ENCODE measurements at regions not wholly inside any gene's neighbourhood (a gene's known extent, or its start where the extent isn't known, plus 50 kb on each side); places are given as distances from the start of the nearest gene placed in this dataset.

DNA sequence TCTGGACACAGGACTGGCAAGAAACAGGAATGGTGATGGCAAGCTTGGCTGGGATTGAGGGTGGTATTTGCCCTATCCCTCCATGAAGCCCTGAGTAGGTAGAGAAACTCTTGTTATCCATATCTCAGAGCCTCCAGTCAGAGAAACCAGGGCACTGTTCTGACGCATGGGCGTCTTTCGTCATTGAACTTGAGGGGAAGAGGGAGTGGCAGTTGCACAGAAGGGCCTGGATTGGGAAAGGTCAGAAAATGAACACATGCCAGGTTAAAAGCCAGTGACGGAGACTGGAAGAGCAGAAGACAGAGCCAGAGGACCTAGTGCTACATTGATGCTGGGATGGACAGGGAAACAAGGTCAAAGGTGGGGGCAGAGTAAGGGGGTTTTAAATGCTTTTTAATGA lies 516.7 kb downstream of the PLPP3 start:
- H3K27ac ChIP-seq, result no peak overlapping the region
- TF ChIP-seq POLR2A (IDR thresholded peaks at IDR 0.05) (no peak), POLR2AphosphoS5 (IDR thresholded peaks at IDR 0.05) (no peak)
- TF ChIP-seq, protein P1, sequence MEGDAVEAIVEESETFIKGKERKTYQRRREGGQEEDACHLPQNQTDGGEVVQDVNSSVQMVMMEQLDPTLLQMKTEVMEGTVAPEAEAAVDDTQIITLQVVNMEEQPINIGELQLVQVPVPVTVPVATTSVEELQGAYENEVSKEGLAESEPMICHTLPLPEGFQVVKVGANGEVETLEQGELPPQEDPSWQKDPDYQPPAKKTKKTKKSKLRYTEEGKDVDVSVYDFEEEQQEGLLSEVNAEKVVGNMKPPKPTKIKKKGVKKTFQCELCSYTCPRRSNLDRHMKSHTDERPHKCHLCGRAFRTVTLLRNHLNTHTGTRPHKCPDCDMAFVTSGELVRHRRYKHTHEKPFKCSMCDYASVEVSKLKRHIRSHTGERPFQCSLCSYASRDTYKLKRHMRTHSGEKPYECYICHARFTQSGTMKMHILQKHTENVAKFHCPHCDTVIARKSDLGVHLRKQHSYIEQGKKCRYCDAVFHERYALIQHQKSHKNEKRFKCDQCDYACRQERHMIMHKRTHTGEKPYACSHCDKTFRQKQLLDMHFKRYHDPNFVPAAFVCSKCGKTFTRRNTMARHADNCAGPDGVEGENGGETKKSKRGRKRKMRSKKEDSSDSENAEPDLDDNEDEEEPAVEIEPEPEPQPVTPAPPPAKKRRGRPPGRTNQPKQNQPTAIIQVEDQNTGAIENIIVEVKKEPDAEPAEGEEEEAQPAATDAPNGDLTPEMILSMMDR (IDR thresholded peaks at IDR 0.05 in 8 of 11, conservative IDR thresholded peaks at IDR 0.05 in 3 of 11), result no peak
- no peaks in the 10 kb centered on the region for H3K4me1 ChIP-seq
- no peaks in the 10 kb centered on the region for H3K27me3 ChIP-seq (replicated peaks in 1 of 7)
- H3K9me3 ChIP-seq, result no peaks in the 10 kb centered on the region
- no peak overlapping the region for H3K4me3 ChIP-seq
- WGBS, 5 donors, result 81 to 96% (median 86%) methylated on average over 4 of the region's 4 CpGs
- DNase-seq, result no peak
- intact Hi-C loops (cut with DNase I; ENCODE audit: low total_unique reads), result no loop called here
- no peaks in the 10 kb centered on the region for H3K36me3 ChIP-seq

DNA sequence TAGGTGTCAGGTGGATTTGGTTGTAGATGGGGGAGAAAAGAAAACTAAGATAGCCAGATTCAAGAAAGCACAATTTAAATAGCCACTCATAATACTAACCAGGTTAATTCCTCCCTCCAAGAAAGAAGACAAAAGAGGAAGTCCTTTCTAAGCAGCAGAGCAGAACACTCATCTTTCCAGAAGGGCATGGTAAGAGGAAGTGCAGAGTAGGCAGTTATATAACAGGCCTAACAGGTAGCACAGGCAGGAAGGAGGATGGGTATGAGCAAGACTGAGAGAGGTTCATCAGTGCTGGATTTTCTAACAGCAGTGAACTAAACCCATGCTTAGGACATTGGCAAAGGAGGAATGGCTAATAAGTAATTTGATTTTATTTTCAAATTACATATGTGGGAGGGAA lies 517.5 kb downstream of the PLPP3 start:
- Histone ChIP-seq H3K36me3 (no peaks in the 10 kb centered on the region), H3K9me3 (no peaks in the 10 kb centered on the region), H3K27ac (no peak overlapping the region), H3K4me3 (no peak overlapping the region), H3K27me3 (replicated peaks in 1 of 7) (no peaks in the 10 kb centered on the region), H3K4me1 (no peaks in the 10 kb centered on the region)
- intact Hi-C loops (cut with DNase I; ENCODE audit: low total_unique reads), result no loop called here
- TF ChIP-seq, protein P1 (IDR thresholded peaks at IDR 0.05 in 8 of 11, conservative IDR thresholded peaks at IDR 0.05 in 3 of 11), result no peak
- TF ChIP-seq POLR2AphosphoS5 (IDR thresholded peaks at IDR 0.05), result no peak
- TF ChIP-seq POLR2A (IDR thresholded peaks at IDR 0.05), result no peak
- no peak for DNase-seq

DNA sequence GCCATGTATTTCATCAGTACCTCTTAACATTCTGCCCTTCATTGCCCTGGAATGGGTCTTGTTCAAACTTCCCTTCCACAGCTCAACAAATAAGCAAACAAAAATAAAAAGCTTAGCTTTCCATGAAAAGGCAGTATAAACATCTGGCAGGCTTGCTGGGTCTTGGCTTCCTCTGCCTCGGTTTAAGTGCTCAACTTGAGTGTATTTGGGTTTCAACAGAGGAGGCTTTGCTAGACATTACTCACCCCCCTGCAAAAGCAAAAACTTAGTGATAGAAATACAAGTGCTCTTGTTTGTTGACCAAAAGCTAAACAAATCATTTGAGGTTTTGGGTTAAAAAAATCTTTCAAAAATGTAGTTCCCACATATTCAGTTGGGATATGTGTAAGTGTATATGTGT lies 518.5 kb downstream of the PLPP3 start:
- no peaks in the 10 kb centered on the region for H3K36me3 ChIP-seq
- TF ChIP-seq POLR2A (IDR thresholded peaks at IDR 0.05) (no peak), POLR2AphosphoS5 (IDR thresholded peaks at IDR 0.05) (no peak)
- TF ChIP-seq, protein P1 (IDR thresholded peaks at IDR 0.05 in 8 of 11, conservative IDR thresholded peaks at IDR 0.05 in 3 of 11), result no peak
- no peaks in the 10 kb centered on the region for H3K4me1 ChIP-seq
- H3K4me3 ChIP-seq, result no peak overlapping the region
- H3K27me3 ChIP-seq (replicated peaks in 1 of 7), result no peaks in the 10 kb centered on the region
- no peak for DNase-seq
- WGBS, 5 donors, result 29 to 84% (median 75%) methylated on average over 1 of the region's 1 CpG
- H3K27ac ChIP-seq, result no peak overlapping the region
- no peaks in the 10 kb centered on the region for H3K9me3 ChIP-seq
- intact Hi-C loops (cut with DNase I; ENCODE audit: low total_unique reads), result no loop called here

DNA sequence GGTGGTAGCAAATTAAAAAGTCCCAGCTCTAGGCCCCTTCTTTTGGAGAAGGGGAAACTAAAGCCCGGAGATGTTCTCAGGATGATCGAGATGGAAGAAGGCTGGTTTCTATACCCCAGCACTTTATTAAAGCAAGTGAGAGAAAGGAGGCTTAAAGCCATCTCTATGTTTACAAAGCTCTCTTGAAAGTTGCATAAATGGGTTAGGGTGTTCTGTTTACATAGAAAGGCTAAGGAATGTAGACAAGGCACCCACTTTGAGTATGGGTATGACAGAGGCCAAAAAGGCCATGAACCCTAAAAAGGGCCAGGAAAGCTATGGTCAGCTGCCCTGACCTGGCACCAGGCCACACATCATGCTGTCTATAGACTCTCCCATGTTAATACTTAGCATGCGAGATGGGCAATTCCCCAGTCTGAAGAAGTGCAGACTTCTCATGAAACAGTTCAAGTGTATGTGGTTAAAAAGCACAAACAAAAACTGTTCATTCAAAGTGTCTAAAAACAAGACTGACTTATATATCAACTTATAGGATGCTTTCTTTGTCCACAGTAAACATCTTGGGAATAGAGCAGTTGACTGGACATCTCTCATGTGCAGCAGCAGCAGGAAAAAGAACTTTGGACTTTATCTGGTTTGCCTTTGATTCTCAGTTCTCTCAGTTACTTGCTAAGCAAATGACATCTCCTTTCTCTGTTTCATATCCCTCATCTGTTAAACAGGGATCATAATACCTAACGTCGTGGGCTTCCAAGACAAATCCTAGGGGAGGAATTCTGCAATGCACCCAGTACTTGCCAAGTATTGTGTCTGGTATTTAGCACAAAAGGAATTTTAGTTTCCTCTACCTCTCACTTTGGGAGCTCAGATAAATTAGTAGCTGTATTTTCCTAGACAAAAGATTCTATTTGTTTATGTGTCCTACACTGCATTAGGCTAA lies 521.6 kb downstream of the PLPP3 start:
- H3K9me3 ChIP-seq, result no peaks in the 10 kb centered on the region
- TF ChIP-seq, protein P1 (IDR thresholded peaks at IDR 0.05 in 8 of 11, conservative IDR thresholded peaks at IDR 0.05 in 3 of 11), result no peak
- TF ChIP-seq POLR2AphosphoS5 (IDR thresholded peaks at IDR 0.05), result no peak
- no peak for TF ChIP-seq POLR2A (IDR thresholded peaks at IDR 0.05)
- no peak for DNase-seq
- no peaks in the 10 kb centered on the region for H3K27me3 ChIP-seq (replicated peaks in 1 of 7)
- no peak overlapping the region for H3K4me3 ChIP-seq
- intact Hi-C loops (cut with DNase I; ENCODE audit: low total_unique reads), result no loop called here
- WGBS, 5 donors, result 88 to 96% (median 93%) methylated on average over 5 of the region's 5 CpGs
- H3K27ac ChIP-seq, result no peak overlapping the region
- H3K4me1 ChIP-seq, result no peaks in the 10 kb centered on the region
- H3K36me3 ChIP-seq, result no peaks in the 10 kb centered on the region
